ENCODE measurements at regions not wholly inside any gene's neighbourhood (a gene's known extent, or its start where the extent isn't known, plus 50 kb on each side); places are given as distances from the start of the nearest gene placed in this dataset.

DNA sequence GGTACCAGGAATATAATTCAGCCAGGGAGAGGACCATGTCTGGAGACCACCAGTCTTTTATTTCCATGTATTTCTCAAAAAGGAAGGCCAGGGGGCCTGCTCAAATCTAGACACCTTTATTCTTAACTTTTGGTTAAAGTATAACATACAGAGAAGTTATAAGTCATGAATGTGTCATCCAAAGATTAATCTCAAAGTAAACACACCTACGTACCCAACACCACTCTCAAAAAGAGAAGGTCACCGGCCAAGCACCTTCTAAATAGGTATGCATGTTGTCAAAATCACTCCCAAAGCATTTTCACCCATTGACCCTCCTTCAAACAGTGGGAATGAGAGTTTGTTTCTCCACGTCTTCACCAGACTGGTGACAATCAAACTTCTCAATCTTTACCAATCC lies 60.0 kb upstream of the FZD10 start:
- no peak for DNase-seq

DNA sequence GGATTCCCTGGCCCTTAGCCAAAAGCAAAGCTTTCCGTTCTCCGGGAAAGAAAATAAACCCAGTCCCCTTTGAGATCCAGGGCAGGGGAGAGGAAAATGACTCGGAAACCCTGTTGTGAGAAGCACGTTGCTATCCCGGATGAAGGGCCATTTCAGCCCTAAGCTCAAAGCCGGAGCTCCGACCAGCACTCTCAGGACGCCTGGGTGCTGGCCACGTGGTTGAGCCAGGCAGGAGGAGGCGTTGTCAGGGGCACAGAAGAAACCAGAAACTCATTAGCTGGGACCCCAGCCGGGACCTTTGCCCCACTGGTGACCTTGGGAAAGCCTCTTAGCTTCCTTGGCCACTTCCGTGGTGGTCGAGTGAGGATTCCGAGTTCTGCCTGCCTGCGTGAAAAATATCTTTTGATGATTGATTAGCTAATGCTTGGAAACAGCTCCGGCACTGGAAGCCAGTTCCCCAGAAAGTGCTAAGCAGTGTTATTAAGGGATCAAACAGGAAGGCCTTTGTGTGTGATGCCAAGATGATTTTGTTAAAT lies 57.6 kb upstream of the FZD10 start:
- DNase-seq: peak; percentile 69

- no peak for DNase-seq
Observed at GRCh38 chr12:130109062-130109945, 53.0 kb upstream of the FZD10 start.

GRCh38 chr12:130110914-130111313 lies 51.4 kb upstream of the FZD10 start:
- no peak for DNase-seq

DNA sequence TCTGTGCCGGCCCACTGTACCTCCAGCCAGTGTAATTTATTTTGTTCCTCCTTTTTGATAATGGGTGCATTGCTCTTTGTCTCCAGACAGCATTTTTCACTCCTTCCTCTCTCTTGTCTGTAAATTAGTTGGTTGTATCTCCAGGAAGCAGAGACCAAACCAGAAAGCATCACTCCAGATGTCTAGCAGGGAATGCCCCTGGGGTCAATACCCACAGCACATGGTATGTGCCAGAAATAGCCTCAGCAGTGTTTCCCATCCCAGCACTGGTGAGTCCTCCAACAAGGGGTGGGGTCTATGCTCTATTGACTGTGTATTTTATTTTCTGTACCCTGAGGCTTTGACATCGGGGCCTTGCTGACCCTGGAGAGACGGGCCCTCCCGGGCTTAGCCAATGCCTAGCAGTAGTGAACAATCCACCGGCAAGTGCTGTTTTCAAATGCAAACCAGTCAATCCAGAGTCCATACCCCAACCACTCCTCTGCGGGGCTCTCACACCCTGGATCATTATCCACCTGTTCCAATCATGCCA lies 50.2 kb upstream of the FZD10 start:
- DNase-seq: no peak

Data from right kidney (tissue), 1 donor.